ENCODE measurements at regions not wholly inside any gene's neighbourhood (a gene's known extent, or its start where the extent isn't known, plus 50 kb on each side); places are given as distances from the start of the nearest gene placed in this dataset.

- TF ChIP-seq CTCF (IDR thresholded peaks at IDR 0.05; ENCODE audit: low read length, missing control alignments), result no peak
- DNase-seq (ENCODE audit: low read depth), result no peak
- no peak overlapping the region for H3K4me3 ChIP-seq (replicated peaks; ENCODE audit: low read depth, low read length)
Measured at GRCh38 chr6:71199736-71200135, 88.9 kb upstream of the OGFRL1 start.

GRCh38 chr6:71203206-71203605 is 85.4 kb upstream of the OGFRL1 start:
- no peak for TF ChIP-seq CTCF (IDR thresholded peaks at IDR 0.05; ENCODE audit: low read length, missing control alignments)
- DNase-seq (ENCODE audit: low read depth), result no peak

GRCh38 chr6:71204741-71205140 is 83.9 kb upstream of the OGFRL1 start:
- no peak for DNase-seq (ENCODE audit: low read depth)
- H3K4me3 ChIP-seq (replicated peaks; ENCODE audit: low read depth, low read length), result no peak overlapping the region
- TF ChIP-seq CTCF (IDR thresholded peaks at IDR 0.05; ENCODE audit: low read length, missing control alignments), result no peak

More at GRCh38 chr6:71203206-71203605, 85.4 kb upstream of the OGFRL1 start:
- H3K4me3 ChIP-seq (replicated peaks; ENCODE audit: low read depth, low read length), result no peak overlapping the region

GRCh38 chr6:71205336-71205956 is 83.2 kb upstream of the OGFRL1 start:
- no peak overlapping the region for H3K4me3 ChIP-seq (replicated peaks; ENCODE audit: low read depth, low read length)
- DNase-seq (ENCODE audit: low read depth), result no peak
- no peak for TF ChIP-seq CTCF (IDR thresholded peaks at IDR 0.05; ENCODE audit: low read length, missing control alignments)

GRCh38 chr6:71206089-71206488 is 82.5 kb upstream of the OGFRL1 start:
- H3K4me3 ChIP-seq (replicated peaks; ENCODE audit: low read depth, low read length), result no peak overlapping the region
- TF ChIP-seq CTCF (IDR thresholded peaks at IDR 0.05; ENCODE audit: low read length, missing control alignments), result no peak
- DNase-seq (ENCODE audit: low read depth), result no peak

GRCh38 chr6:71209206-71209605 is 79.4 kb upstream of the OGFRL1 start:
- no peak for TF ChIP-seq CTCF (IDR thresholded peaks at IDR 0.05; ENCODE audit: low read length, missing control alignments)
- DNase-seq (ENCODE audit: low read depth), result no peak

GRCh38 chr6:71209626-71210025 is 79.0 kb upstream of the OGFRL1 start:
- no peak for TF ChIP-seq CTCF (IDR thresholded peaks at IDR 0.05; ENCODE audit: low read length, missing control alignments)
- no peak for DNase-seq (ENCODE audit: low read depth)
- H3K4me3 ChIP-seq (replicated peaks; ENCODE audit: low read depth, low read length), result no peak overlapping the region

More at GRCh38 chr6:71209206-71209605, 79.4 kb upstream of the OGFRL1 start:
- H3K4me3 ChIP-seq (replicated peaks; ENCODE audit: low read depth, low read length), result no peak overlapping the region

Data from fibroblast of pulmonary artery (primary cell).